Hepatocyte (in vitro differentiated cells): ENCODE measurements at regions not wholly inside any gene's neighbourhood (a gene's known extent, or its start where the extent isn't known, plus 50 kb on each side); places are given as distances from the start of the nearest gene placed in this dataset.
"Not testable (repeated sequence)": the region's sequence is repeated elsewhere in the genome, so short reads cannot be mapped to it uniquely, and the experiment has no call there.

ENCODE experiments used
- CTCF ChIP-seq: fragments of 200-600 bp; sonication (generic); IDR thresholded peaks from 2 replicates; pipeline ENCODE4 v1.5.1; 2016; ENCODE audit warnings: antibody characterized with exemption, mild to moderate bottlenecking; ENCODE audit not compliant: poor library complexity
- EZH2 ChIP-seq: fragments of 200-600 bp; sonication (generic); IDR thresholded peaks from 2 replicates; pipeline ENCODE4 v1.6.1; 2016; ENCODE audit warnings: antibody characterized with exemption, mild to moderate bottlenecking, borderline replicate concordance
- EZH2phosphoT487 ChIP-seq: fragments of 200-600 bp; sonication (generic); IDR thresholded peaks from one replicate; pipeline ENCODE4 v1.6.1; 2018; ENCODE audit warnings: antibody characterized with exemption, mild to moderate bottlenecking, low read depth, moderate library complexity; ENCODE audit not compliant: unreplicated experiment, severe bottlenecking

GRCh38 chr2:131622874-131623273 lies 95.2 kb downstream of the CCDC74A start:
- TF ChIP-seq CTCF, EZH2, EZH2phosphoT487: not testable (repeated sequence)
